GM19463 (cell line): ENCODE measurements at regions not wholly inside any gene's neighbourhood (a gene's known extent, or its start where the extent isn't known, plus 50 kb on each side); places are given as distances from the start of the nearest gene placed in this dataset.
"Not testable (repeated sequence)": the region's sequence is repeated elsewhere in the genome, so short reads cannot be mapped to it uniquely, and the experiment has no call there.

Experiments
- ATAC-seq: cut with Tn5 transposase; IDR thresholded peaks from one replicate; pipeline ENCODE4 v1.9.1; 2021; ENCODE audit warnings: mild to moderate bottlenecking, moderate library complexity; ENCODE audit not compliant: unreplicated experiment

- not testable (repeated sequence) for ATAC-seq
These were observed 291.7 kb upstream of the ZNF322 start for GRCh38 chr6:26951211-26951610.

GRCh38 chr6:26956078-26956600 is 291.4 kb upstream of the PRSS16 start:
- ATAC-seq, result not testable (repeated sequence)

- ATAC-seq, result peak; percentile 54
These were observed 290.8 kb upstream of the PRSS16 start for GRCh38 chr6:26956601-26957184.

GRCh38 chr6:26957399-26958127 is 289.9 kb upstream of the PRSS16 start:
- not testable (repeated sequence) for ATAC-seq

GRCh38 chr6:26961236-26961635 is 286.3 kb upstream of the PRSS16 start:
- ATAC-seq, result not testable (repeated sequence)

GRCh38 chr6:27002447-27002846 is 245.1 kb upstream of the PRSS16 start:
- no peak for ATAC-seq

- no peak for ATAC-seq
These were observed 240.5 kb upstream of the PRSS16 start for GRCh38 chr6:27007020-27007419.

GRCh38 chr6:27008613-27009012 is 238.9 kb upstream of the PRSS16 start:
- not testable (repeated sequence) for ATAC-seq

GRCh38 chr6:27014053-27014452 is 233.4 kb upstream of the PRSS16 start:
- not testable (repeated sequence) for ATAC-seq

- no peak for ATAC-seq
These were observed 230.8 kb upstream of the PRSS16 start for GRCh38 chr6:27016689-27017088.

- not testable (repeated sequence) for ATAC-seq
These were observed 229.1 kb upstream of the PRSS16 start for GRCh38 chr6:27018401-27018800.

- peak; percentile 92 for ATAC-seq
These were observed 227.6 kb upstream of the PRSS16 start for GRCh38 chr6:27019651-27020552.

GRCh38 chr6:27020553-27020880 is 227.0 kb upstream of the PRSS16 start:
- no peak for ATAC-seq

- ATAC-seq, result no peak
These were observed 223.8 kb upstream of the PRSS16 start for GRCh38 chr6:27023664-27024063.

- ATAC-seq, result no peak
These were observed 222.2 kb upstream of the PRSS16 start for GRCh38 chr6:27025351-27025750.

- ATAC-seq, result no peak
These were observed 221.1 kb upstream of the PRSS16 start for GRCh38 chr6:27026361-27026760.

- no peak for ATAC-seq
These were observed 216.2 kb upstream of the PRSS16 start for GRCh38 chr6:27031302-27031701.

GRCh38 chr6:27038498-27038897 is 209.0 kb upstream of the PRSS16 start:
- no peak for ATAC-seq

GRCh38 chr6:27040244-27041042 is 207.1 kb upstream of the PRSS16 start:
- ATAC-seq, result no peak

GRCh38 chr6:27043244-27043643 is 204.3 kb upstream of the PRSS16 start:
- no peak for ATAC-seq

GRCh38 chr6:27045131-27045530 is 202.4 kb upstream of the PRSS16 start:
- not testable (repeated sequence) for ATAC-seq
